Liver (tissue), 7 donors: ENCODE measurements at regions not wholly inside any gene's neighbourhood (a gene's known extent, or its start where the extent isn't known, plus 50 kb on each side); places are given as distances from the start of the nearest gene placed in this dataset.
"Not testable (repeated sequence)": the region's sequence is repeated elsewhere in the genome, so short reads cannot be mapped to it uniquely, and the experiment has no call there.

ENCODE experiments used
- DNase-seq: peaks from one replicate; pipeline ENCODE4 v3.0.0-alpha.2; 2017; ENCODE audit warnings: low spot score
- H3K27ac ChIP-seq, 2 donors: one replicate each; pipeline ENCODE4 v1.7.0; 2013; ENCODE audit warnings: inconsistent platforms in 2 of 2, low read length in 2 of 2, control low read depth in 1 of 2, low read depth in 1 of 2, mild to moderate bottlenecking in 1 of 2
- H3K27me3 ChIP-seq, 4 donors: one replicate each; pipeline versions ENCODE4 v1.6.1 to v1.7.0; 2013; ENCODE audit warnings: low read length in 3 of 4, inconsistent platforms in 1 of 4, mild to moderate bottlenecking in 1 of 4, moderate library complexity in 1 of 4; ENCODE audit not compliant: control insufficient read depth in 4 of 4, insufficient read depth in 4 of 4
- H3K36me3 ChIP-seq, 4 donors: one replicate each; pipeline versions ENCODE4 v1.6.1 to v1.7.0; 2013; ENCODE audit warnings: low read length in 3 of 4, mild to moderate bottlenecking in 3 of 4, low read depth in 1 of 4, moderate library complexity in 1 of 4; ENCODE audit not compliant: control insufficient read depth in 4 of 4, insufficient read depth in 3 of 4
- H3K4me1 ChIP-seq, 4 donors: one replicate each; pipeline versions ENCODE4 v1.6.1 to v1.7.0; 2013; ENCODE audit warnings: low read length in 3 of 4, mild to moderate bottlenecking in 3 of 4, moderate library complexity in 1 of 4; ENCODE audit not compliant: control insufficient read depth in 4 of 4, insufficient read depth in 4 of 4
- H3K4me3 ChIP-seq, 3 donors: one replicate each; pipeline versions ENCODE4 v1.6.1 to v1.7.0; 2013; ENCODE audit warnings: low read length in 3 of 3, control low read depth in 1 of 3, low read depth in 1 of 3, mild to moderate bottlenecking in 1 of 3
- H3K9ac ChIP-seq, 2 donors: one replicate each; pipeline ENCODE4 v1.7.0; 2013; ENCODE audit warnings: low read length in 2 of 2, mild to moderate bottlenecking in 2 of 2, moderate library complexity in 2 of 2, control low read depth in 1 of 2, low read depth in 1 of 2
- H3K9me3 ChIP-seq, 4 donors: one replicate each; pipeline versions ENCODE4 v1.6.1 to v1.7.0; 2013; ENCODE audit warnings: low read length in 3 of 4; ENCODE audit not compliant: control insufficient read depth in 4 of 4
- EGR1 ChIP-seq, 2 donors: IDR thresholded peaks; 2 replicates each; pipeline ENCODE4 v1.6.1; 2016 to 2018; ENCODE audit warnings: antibody characterized with exemption in 2 of 2, low read depth in 2 of 2
- FOXA1 ChIP-seq: IDR thresholded peaks from 2 replicates; pipeline ENCODE4 v1.6.1; 2016; ENCODE audit warnings: antibody characterized with exemption
- HNF4A ChIP-seq, 2 donors: conservative IDR thresholded peaks; 2 replicates each; pipeline ENCODE4 v1.6.1; 2016; ENCODE audit warnings: antibody characterized with exemption in 2 of 2, mild to moderate bottlenecking in 2 of 2
- JUND ChIP-seq, 2 donors: IDR thresholded peaks; 2 replicates each; pipeline ENCODE4 v1.6.1; 2016; ENCODE audit warnings: antibody characterized with exemption in 2 of 2
- NR2F2 ChIP-seq: IDR thresholded peaks from 2 replicates; pipeline ENCODE4 v1.6.1; 2016; ENCODE audit warnings: antibody characterized with exemption
- RAD21 ChIP-seq, 2 donors: IDR thresholded peaks; 2 replicates each; pipeline ENCODE4 v1.6.1; 2016; ENCODE audit warnings: antibody characterized with exemption in 2 of 2, mild to moderate bottlenecking in 2 of 2
- RXRA ChIP-seq, 2 donors: IDR thresholded peaks; 2 replicates each; pipeline ENCODE4 v1.6.1; 2017 to 2018; ENCODE audit warnings: antibody characterized with exemption in 2 of 2, mild to moderate bottlenecking in 1 of 2
- SP1 ChIP-seq: IDR thresholded peaks from 2 replicates; pipeline ENCODE4 v1.6.1; 2018; ENCODE audit warnings: antibody characterized with exemption, mild to moderate bottlenecking
- WGBS: extraction: QIAGEN DNeasy Blood & Tissue Kit; methylation state at CpG from one replicate; pipeline ENCODE4 v1.1.7; 2013; 5-methylcytosine and 5-hydroxymethylcytosine counted together
- TF ChIP-seq, protein P1 (sequence below): IDR thresholded peaks from 2 replicates; pipeline ENCODE4 v1.6.1; 2016; ENCODE audit warnings: antibody characterized with exemption, mild to moderate bottlenecking
- TF ChIP-seq, protein P2 (sequence below): IDR thresholded peaks from 2 replicates; pipeline ENCODE4 v1.6.1; 2016; ENCODE audit warnings: antibody characterized with exemption
- TF ChIP-seq, protein P3 (sequence below): IDR thresholded peaks from 2 replicates; pipeline ENCODE4 v1.6.1; 2016; ENCODE audit warnings: antibody characterized with exemption
- donor health status: healthy.
- donor health status: healthy.
- donor health status: healthy.
- donor health status: healthy.

DNA sequence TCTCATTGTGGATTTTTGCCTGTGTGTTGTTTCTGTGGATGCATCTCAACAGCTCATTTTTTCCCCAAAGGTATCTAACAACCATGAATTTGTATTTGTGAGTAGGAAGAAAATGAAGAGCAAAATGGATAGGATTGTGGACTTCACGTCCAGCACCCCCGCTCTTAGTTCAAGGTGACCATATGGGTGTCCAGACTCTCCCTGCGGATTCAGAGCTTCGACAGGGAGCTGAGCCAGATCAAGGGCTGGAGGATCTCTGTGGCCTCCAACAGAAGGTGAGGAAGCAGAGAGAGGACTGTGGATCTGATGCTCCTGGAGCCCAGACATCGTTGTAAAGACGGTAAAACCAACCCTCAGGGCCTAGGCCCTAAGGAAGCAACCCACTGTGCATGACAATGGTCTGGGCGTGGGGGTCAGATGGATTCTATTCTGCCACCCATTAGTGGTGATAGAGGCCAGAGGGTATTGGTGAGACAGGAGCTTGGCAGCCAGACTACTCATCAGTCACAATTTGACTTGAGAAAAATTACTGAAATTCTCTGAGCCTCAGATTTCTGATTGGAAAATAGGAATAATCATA, 659.7 kb upstream of the TMEM132C start:
- DNase-seq: no peak
- peaks cover 0 to 4% (median 0%) of the 10 kb centered on the region in 4 donors for H3K27me3 ChIP-seq
- no peaks in the 10 kb centered on the region for H3K4me1 ChIP-seq
- 74% methylated on average over 7 of the region's 7 CpGs for WGBS
- H3K36me3 ChIP-seq: no peaks in the 10 kb centered on the region
- no peak overlapping the region for H3K4me3 ChIP-seq
- TF ChIP-seq RAD21 (IDR thresholded peaks at IDR 0.05) (no peak), SP1 (no peak), FOXA1 (no peak), JUND (IDR thresholded peaks at IDR 0.05) (no peak), NR2F2 (no peak)
- TF ChIP-seq, protein P1, sequence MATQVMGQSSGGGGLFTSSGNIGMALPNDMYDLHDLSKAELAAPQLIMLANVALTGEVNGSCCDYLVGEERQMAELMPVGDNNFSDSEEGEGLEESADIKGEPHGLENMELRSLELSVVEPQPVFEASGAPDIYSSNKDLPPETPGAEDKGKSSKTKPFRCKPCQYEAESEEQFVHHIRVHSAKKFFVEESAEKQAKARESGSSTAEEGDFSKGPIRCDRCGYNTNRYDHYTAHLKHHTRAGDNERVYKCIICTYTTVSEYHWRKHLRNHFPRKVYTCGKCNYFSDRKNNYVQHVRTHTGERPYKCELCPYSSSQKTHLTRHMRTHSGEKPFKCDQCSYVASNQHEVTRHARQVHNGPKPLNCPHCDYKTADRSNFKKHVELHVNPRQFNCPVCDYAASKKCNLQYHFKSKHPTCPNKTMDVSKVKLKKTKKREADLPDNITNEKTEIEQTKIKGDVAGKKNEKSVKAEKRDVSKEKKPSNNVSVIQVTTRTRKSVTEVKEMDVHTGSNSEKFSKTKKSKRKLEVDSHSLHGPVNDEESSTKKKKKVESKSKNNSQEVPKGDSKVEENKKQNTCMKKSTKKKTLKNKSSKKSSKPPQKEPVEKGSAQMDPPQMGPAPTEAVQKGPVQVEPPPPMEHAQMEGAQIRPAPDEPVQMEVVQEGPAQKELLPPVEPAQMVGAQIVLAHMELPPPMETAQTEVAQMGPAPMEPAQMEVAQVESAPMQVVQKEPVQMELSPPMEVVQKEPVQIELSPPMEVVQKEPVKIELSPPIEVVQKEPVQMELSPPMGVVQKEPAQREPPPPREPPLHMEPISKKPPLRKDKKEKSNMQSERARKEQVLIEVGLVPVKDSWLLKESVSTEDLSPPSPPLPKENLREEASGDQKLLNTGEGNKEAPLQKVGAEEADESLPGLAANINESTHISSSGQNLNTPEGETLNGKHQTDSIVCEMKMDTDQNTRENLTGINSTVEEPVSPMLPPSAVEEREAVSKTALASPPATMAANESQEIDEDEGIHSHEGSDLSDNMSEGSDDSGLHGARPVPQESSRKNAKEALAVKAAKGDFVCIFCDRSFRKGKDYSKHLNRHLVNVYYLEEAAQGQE: no peak
- TF ChIP-seq, protein P2, sequence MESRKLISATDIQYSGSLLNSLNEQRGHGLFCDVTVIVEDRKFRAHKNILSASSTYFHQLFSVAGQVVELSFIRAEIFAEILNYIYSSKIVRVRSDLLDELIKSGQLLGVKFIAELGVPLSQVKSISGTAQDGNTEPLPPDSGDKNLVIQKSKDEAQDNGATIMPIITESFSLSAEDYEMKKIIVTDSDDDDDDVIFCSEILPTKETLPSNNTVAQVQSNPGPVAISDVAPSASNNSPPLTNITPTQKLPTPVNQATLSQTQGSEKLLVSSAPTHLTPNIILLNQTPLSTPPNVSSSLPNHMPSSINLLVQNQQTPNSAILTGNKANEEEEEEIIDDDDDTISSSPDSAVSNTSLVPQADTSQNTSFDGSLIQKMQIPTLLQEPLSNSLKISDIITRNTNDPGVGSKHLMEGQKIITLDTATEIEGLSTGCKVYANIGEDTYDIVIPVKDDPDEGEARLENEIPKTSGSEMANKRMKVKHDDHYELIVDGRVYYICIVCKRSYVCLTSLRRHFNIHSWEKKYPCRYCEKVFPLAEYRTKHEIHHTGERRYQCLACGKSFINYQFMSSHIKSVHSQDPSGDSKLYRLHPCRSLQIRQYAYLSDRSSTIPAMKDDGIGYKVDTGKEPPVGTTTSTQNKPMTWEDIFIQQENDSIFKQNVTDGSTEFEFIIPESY: no peak
- TF ChIP-seq, protein P3, sequence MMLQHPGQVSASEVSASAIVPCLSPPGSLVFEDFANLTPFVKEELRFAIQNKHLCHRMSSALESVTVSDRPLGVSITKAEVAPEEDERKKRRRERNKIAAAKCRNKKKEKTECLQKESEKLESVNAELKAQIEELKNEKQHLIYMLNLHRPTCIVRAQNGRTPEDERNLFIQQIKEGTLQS: no peak
- H3K9me3 ChIP-seq: no peaks in the 10 kb centered on the region
- H3K27ac ChIP-seq: no peak overlapping the region
- H3K9ac ChIP-seq: no peak overlapping the region

DNA sequence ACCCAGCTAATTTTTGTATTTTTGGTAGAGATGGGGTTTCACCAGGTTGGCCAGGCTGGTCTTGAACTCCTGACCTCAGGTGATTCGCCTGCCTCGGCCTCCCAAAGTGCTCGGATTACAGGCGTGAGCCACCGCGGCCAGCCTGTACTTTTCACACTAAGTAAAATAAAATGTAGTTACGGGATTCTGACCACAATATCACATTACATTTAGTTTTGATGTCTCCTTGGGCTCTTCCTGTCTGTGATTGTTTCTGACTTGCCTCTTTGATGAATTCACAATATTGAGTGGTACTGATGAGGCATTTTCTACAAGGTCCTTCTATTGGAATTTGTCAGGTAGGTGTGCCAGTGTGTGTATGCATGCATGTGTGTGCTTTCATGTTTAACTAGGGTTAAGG, 658.6 kb upstream of the TMEM132C start:
- H3K27ac ChIP-seq, H3K4me1 ChIP-seq, DNase-seq, H3K36me3 ChIP-seq, H3K9ac ChIP-seq, H3K27me3 ChIP-seq, H3K9me3 ChIP-seq, H3K4me3 ChIP-seq: not testable (repeated sequence)
- WGBS: 94% methylated on average over 7 of the region's 7 CpGs

DNA sequence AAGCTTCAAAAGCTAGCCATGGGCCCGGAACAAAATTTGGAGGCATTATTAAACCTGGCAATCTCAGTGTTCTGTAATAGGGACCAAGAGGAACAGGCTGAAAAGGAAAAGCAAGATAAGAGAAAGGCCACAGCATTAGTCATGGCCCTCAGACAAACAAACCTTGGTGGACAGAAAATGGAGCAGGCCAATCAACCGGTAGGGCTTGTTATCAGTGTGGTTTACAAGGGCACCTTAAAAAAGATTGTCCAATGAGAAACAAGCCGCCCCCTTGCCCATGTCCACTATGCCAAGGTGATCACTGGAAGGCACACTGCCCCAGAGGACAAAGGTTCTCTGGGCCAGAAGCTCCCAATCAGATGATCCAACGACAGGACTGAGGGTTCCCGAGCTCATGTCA, 653.9 kb upstream of the TMEM132C start:
- Histone ChIP-seq H3K4me3 (no peak overlapping the region), H3K27ac (no peak overlapping the region), H3K36me3 (no peaks in the 10 kb centered on the region), H3K27me3 (no peaks in the 10 kb centered on the region), H3K9me3 (no peaks in the 10 kb centered on the region), H3K4me1 (no peaks in the 10 kb centered on the region), H3K9ac (no peak overlapping the region)
- no peak for DNase-seq
- 57% methylated on average over 5 of the region's 5 CpGs for WGBS
- TF ChIP-seq RXRA (IDR thresholded peaks at IDR 0.05) (no peak), SP1 (no peak), HNF4A (conservative IDR thresholded peaks at IDR 0.05) (peak; percentile 7 to 48), EGR1 (IDR thresholded peaks at IDR 0.05; ENCODE audit: low read depth in 2 of 2) (no peak)
